HFFc6 (cell line): ENCODE measurements at regions not wholly inside any gene's neighbourhood (a gene's known extent, or its start where the extent isn't known, plus 50 kb on each side); places are given as distances from the start of the nearest gene placed in this dataset.
"Not testable (repeated sequence)": the region's sequence is repeated elsewhere in the genome, so short reads cannot be mapped to it uniquely, and the experiment has no call there.

Experiments used
- DNase-seq: peaks from one replicate; pipeline ENCODE4 v3.0.0-alpha.2; 2018
- H3K27ac Mint-ChIP-seq: 2 replicates; pipeline ENCODE4 v1.8.0; 2020; ENCODE audit warnings: mild to moderate bottlenecking, mixed read lengths
- H3K27me3 Mint-ChIP-seq: 2 replicates; pipeline ENCODE4 v1.8.0; 2021; ENCODE audit warnings: mild to moderate bottlenecking, moderate library complexity, mixed read lengths; ENCODE audit not compliant: insufficient read depth
- H3K36me3 Mint-ChIP-seq: 2 replicates; pipeline ENCODE4 v1.8.0; 2021; ENCODE audit warnings: low read depth, mixed read lengths
- H3K4me1 Mint-ChIP-seq: 2 replicates; pipeline ENCODE4 v1.8.0; 2020; ENCODE audit warnings: low read depth, mixed read lengths
- H3K4me3 Mint-ChIP-seq: 2 replicates; pipeline ENCODE4 v1.8.0; 2020; ENCODE audit warnings: mild to moderate bottlenecking, moderate library complexity, mixed read lengths
- H3K9me3 Mint-ChIP-seq: 2 replicates; pipeline ENCODE4 v1.8.0; 2020; ENCODE audit warnings: mild to moderate bottlenecking, mixed read lengths
- CTCF ChIP-seq: fragments of 200-600 bp; sonication (generic); IDR thresholded peaks from 2 replicates; pipeline ENCODE4 v1.5.0; 2021; ENCODE audit warnings: antibody characterized with exemption, mild to moderate bottlenecking

GRCh38 chr12:74656251-74656650 is 118.6 kb downstream of the ATXN7L3B start:
- DNase-seq: no peak
- H3K27me3 Mint-ChIP-seq: no peaks in the 10 kb centered on the region
- no peaks in the 10 kb centered on the region for H3K4me1 Mint-ChIP-seq
- no peak overlapping the region for H3K4me3 Mint-ChIP-seq
- H3K9me3 Mint-ChIP-seq: peaks cover 29% of the 10 kb centered on the region
- TF ChIP-seq CTCF: no peak
- no peaks in the 10 kb centered on the region for H3K36me3 Mint-ChIP-seq
- no peak overlapping the region for H3K27ac Mint-ChIP-seq

GRCh38 chr12:74660442-74660841 is 122.8 kb downstream of the ATXN7L3B start:
- Mint-ChIP-seq H3K36me3 (no peaks in the 10 kb centered on the region), H3K9me3 (peaks cover 8% of the 10 kb centered on the region), H3K4me3 (no peak overlapping the region), H3K27ac (no peak overlapping the region), H3K27me3 (no peaks in the 10 kb centered on the region), H3K4me1 (no peaks in the 10 kb centered on the region)
- TF ChIP-seq CTCF: no peak
- DNase-seq: no peak

- Mint-ChIP-seq H3K27ac (no peak overlapping the region), H3K4me3 (no peak overlapping the region), H3K27me3 (no peaks in the 10 kb centered on the region; the same call in 1 of the 2 replicates), H3K36me3 (no peaks in the 10 kb centered on the region), H3K9me3 (peaks cover 10% of the 10 kb centered on the region), H3K4me1 (no peaks in the 10 kb centered on the region)
- no peak for TF ChIP-seq CTCF
- no peak for DNase-seq
These were observed 126.3 kb downstream of the ATXN7L3B start for GRCh38 chr12:74663958-74664357.

GRCh38 chr12:74665690-74666089 is 128.1 kb downstream of the ATXN7L3B start:
- no peaks in the 10 kb centered on the region for H3K36me3 Mint-ChIP-seq
- no peak for DNase-seq
- no peaks in the 10 kb centered on the region; the same call in 1 of the 2 replicates for H3K27me3 Mint-ChIP-seq
- H3K4me3 Mint-ChIP-seq: no peak overlapping the region
- H3K9me3 Mint-ChIP-seq: peaks cover 14% of the 10 kb centered on the region
- no peak overlapping the region for H3K27ac Mint-ChIP-seq
- TF ChIP-seq CTCF: no peak
- no peaks in the 10 kb centered on the region for H3K4me1 Mint-ChIP-seq

- Mint-ChIP-seq H3K27me3 (no peaks in the 10 kb centered on the region; the same call in 1 of the 2 replicates), H3K36me3 (no peaks in the 10 kb centered on the region), H3K4me3 (no peak overlapping the region), H3K27ac (no peak overlapping the region), H3K9me3 (peaks cover 14% of the 10 kb centered on the region), H3K4me1 (no peaks in the 10 kb centered on the region)
- no peak for DNase-seq
- TF ChIP-seq CTCF: no peak
These were observed 133.8 kb downstream of the ATXN7L3B start for GRCh38 chr12:74671421-74671820.

- not testable (repeated sequence) for H3K27me3 Mint-ChIP-seq, H3K27ac Mint-ChIP-seq, H3K4me1 Mint-ChIP-seq, H3K9me3 Mint-ChIP-seq, H3K4me3 Mint-ChIP-seq, DNase-seq, H3K36me3 Mint-ChIP-seq
These were observed 139.3 kb downstream of the ATXN7L3B start for GRCh38 chr12:74676955-74677354.
